HL-60 (cell line): ENCODE measurements at regions not wholly inside any gene's neighbourhood (a gene's known extent, or its start where the extent isn't known, plus 50 kb on each side); places are given as distances from the start of the nearest gene placed in this dataset.

ENCODE experiments used
- DNase-seq, 2 experiments: peaks; one replicate each; pipeline ENCODE4 v3.0.0-alpha.2; 2010 to 2020; ENCODE audit warnings: low read depth in 1 of 2, low spot score in 1 of 2
- H3K27ac ChIP-seq: fragments of 250-450 bp; sonication (Bioruptor Pico); replicated peaks from 2 replicates; pipeline ENCODE4 v1.5.1; 2020; ENCODE audit warnings: mild to moderate bottlenecking, moderate library complexity
- H3K27me3 ChIP-seq: fragments of 250-450 bp; sonication (Bioruptor Pico); 2 replicates; pipeline ENCODE4 v1.5.1; 2021; ENCODE audit warnings: mild to moderate bottlenecking, moderate library complexity; ENCODE audit not compliant: insufficient read depth, poor library complexity, severe bottlenecking
- H3K4me3 ChIP-seq: replicated peaks from 2 replicates; pipeline ENCODE4 v1.5.1; 2011; ENCODE audit warnings: mild to moderate bottlenecking, control low read depth, low read length; ENCODE audit not compliant: insufficient read depth
- GABPA ChIP-seq: IDR thresholded peaks from 2 replicates; pipeline ENCODE4 v1.6.1; 2012; ENCODE audit warnings: low read depth
- POLR2AphosphoS5 ChIP-seq: IDR thresholded peaks from 2 replicates; pipeline ENCODE4 v1.6.1; 2012; ENCODE audit warnings: low read depth
- SPI1 ChIP-seq: IDR thresholded peaks from 2 replicates; pipeline ENCODE4 v1.6.1; 2012; ENCODE audit warnings: low read depth, mild to moderate bottlenecking, borderline replicate concordance
- TF ChIP-seq, protein P1 (sequence below): IDR thresholded peaks from one replicate; pipeline ENCODE4 v1.5.1; 2011; ENCODE audit warnings: low read length, control low read depth, inconsistent platforms; ENCODE audit not compliant: insufficient read depth
- TF ChIP-seq, protein P2 (sequence below): IDR thresholded peaks from 2 replicates; pipeline ENCODE4 v1.6.1; 2012; ENCODE audit warnings: low read depth; ENCODE audit not compliant: insufficient replicate concordance

DNA sequence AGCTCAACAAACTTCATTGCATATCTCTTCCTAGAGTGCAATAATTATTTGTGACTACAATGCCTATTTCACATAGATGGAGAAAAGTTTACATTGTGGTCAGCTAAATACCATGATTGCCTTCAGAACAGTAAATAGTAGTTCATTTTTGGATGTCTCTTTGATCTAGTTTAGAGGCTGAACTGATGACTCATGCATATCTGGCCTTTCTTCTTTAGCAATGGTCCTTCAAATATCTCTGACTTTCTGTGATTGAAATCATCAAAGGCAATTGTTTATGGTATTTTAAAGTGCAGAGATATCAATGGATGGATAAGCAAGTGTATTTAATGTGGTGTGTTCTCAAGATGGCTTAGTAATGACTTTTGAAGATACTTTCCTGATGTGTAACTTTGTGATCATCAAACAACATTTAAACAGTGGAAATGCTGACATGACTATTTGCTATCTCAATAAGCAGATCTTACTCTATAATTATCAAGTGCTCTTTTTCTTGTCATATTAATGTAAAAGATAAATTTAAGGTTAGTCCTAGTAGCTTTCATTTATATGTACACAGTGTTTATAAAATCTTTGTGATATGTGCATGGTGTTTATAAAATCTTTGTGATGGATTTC lies 523.7 kb upstream of the SLC35B3 start:
- Histone ChIP-seq H3K27ac (no peak overlapping the region), H3K4me3 (no peak overlapping the region), H3K27me3 (no peaks in the 10 kb centered on the region)
- TF ChIP-seq GABPA (no peak), SPI1 (no peak), POLR2AphosphoS5 (no peak)
- TF ChIP-seq, protein P1, sequence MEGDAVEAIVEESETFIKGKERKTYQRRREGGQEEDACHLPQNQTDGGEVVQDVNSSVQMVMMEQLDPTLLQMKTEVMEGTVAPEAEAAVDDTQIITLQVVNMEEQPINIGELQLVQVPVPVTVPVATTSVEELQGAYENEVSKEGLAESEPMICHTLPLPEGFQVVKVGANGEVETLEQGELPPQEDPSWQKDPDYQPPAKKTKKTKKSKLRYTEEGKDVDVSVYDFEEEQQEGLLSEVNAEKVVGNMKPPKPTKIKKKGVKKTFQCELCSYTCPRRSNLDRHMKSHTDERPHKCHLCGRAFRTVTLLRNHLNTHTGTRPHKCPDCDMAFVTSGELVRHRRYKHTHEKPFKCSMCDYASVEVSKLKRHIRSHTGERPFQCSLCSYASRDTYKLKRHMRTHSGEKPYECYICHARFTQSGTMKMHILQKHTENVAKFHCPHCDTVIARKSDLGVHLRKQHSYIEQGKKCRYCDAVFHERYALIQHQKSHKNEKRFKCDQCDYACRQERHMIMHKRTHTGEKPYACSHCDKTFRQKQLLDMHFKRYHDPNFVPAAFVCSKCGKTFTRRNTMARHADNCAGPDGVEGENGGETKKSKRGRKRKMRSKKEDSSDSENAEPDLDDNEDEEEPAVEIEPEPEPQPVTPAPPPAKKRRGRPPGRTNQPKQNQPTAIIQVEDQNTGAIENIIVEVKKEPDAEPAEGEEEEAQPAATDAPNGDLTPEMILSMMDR, result no peak
- TF ChIP-seq, protein P2, sequence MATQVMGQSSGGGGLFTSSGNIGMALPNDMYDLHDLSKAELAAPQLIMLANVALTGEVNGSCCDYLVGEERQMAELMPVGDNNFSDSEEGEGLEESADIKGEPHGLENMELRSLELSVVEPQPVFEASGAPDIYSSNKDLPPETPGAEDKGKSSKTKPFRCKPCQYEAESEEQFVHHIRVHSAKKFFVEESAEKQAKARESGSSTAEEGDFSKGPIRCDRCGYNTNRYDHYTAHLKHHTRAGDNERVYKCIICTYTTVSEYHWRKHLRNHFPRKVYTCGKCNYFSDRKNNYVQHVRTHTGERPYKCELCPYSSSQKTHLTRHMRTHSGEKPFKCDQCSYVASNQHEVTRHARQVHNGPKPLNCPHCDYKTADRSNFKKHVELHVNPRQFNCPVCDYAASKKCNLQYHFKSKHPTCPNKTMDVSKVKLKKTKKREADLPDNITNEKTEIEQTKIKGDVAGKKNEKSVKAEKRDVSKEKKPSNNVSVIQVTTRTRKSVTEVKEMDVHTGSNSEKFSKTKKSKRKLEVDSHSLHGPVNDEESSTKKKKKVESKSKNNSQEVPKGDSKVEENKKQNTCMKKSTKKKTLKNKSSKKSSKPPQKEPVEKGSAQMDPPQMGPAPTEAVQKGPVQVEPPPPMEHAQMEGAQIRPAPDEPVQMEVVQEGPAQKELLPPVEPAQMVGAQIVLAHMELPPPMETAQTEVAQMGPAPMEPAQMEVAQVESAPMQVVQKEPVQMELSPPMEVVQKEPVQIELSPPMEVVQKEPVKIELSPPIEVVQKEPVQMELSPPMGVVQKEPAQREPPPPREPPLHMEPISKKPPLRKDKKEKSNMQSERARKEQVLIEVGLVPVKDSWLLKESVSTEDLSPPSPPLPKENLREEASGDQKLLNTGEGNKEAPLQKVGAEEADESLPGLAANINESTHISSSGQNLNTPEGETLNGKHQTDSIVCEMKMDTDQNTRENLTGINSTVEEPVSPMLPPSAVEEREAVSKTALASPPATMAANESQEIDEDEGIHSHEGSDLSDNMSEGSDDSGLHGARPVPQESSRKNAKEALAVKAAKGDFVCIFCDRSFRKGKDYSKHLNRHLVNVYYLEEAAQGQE, result no peak
- no peak for DNase-seq

DNA sequence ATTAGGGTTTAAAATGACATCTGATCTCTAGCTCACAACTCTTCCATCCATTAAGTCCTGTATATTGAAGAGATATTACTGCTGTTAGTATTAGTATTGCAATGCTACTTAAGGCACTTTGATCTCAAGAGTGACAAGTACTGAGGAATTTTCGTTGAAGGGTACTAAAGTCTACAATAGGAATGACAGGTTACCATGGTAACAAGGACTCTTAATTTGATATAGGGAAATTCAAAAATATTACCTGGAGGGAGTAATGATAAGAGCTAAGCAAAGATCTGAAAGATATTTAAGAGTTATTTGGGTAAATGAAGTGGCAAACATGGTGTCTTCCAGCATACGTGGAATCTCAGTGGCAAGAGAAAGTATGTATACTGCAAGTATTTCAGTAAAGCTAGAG lies 518.0 kb upstream of the SLC35B3 start:
- no peak overlapping the region for H3K27ac ChIP-seq
- TF ChIP-seq, protein P1, result no peak
- TF ChIP-seq, protein P2, result no peak
- TF ChIP-seq POLR2AphosphoS5 (no peak), GABPA (no peak), SPI1 (no peak)
- no peak overlapping the region for H3K4me3 ChIP-seq
- peaks cover 2% of the 10 kb centered on the region for H3K27me3 ChIP-seq
- DNase-seq, result no peak

DNA sequence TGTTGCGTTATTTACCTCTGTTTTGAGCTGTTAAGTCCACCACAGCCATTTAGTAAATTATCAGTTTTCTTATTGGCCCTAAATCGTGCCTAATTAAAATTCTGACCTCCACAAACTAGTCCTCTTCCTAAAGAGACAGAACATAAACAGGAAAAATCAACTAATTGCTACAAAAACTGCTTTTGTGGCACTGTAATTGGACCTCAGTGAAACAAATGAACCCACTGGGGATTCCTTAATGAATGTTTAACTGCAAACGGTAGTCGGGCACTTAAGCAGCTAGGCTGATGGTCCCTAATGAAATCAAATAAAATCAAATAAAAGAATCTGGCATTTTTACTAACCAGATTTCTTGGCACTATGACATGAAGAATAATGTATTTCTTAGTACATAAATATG lies 513.4 kb upstream of the SLC35B3 start:
- no peak for DNase-seq
- no peak for TF ChIP-seq GABPA
- TF ChIP-seq, protein P1, result no peak
- TF ChIP-seq, protein P2, result no peak
- no peak for TF ChIP-seq SPI1
- no peak for TF ChIP-seq POLR2AphosphoS5
- Histone ChIP-seq H3K4me3 (no peak overlapping the region), H3K27ac (no peak overlapping the region), H3K27me3 (peaks cover 2% of the 10 kb centered on the region)
